Bronchial epithelial cell (primary cell): ENCODE measurements at regions not wholly inside any gene's neighbourhood (a gene's known extent, or its start where the extent isn't known, plus 50 kb on each side); places are given as distances from the start of the nearest gene placed in this dataset.
"Not testable (repeated sequence)": the region's sequence is repeated elsewhere in the genome, so short reads cannot be mapped to it uniquely, and the experiment has no call there.

Source experiments
- DNase-seq: peaks from one replicate; pipeline ENCODE4 v3.0.0-alpha.2; 2010; ENCODE audit warnings: low read depth
- FAIRE-seq: peaks from 2 replicates; lab custom pipeline; 2011; peaks lifted over from hg19 to GRCh38; lab: Jason Lieb, UNC
- H3K27me3 ChIP-seq: 2 replicates; pipeline ENCODE4 v1.5.1; 2011; ENCODE audit warnings: low read length; ENCODE audit not compliant: control insufficient read depth, insufficient read depth
- H3K36me3 ChIP-seq: 2 replicates; pipeline ENCODE4 v1.5.1; 2011; ENCODE audit warnings: low read length; ENCODE audit not compliant: control insufficient read depth, insufficient read depth
- H3K4me3 ChIP-seq: 2 replicates; pipeline ENCODE4 v1.5.1; 2011; ENCODE audit warnings: mild to moderate bottlenecking, low read depth, low read length, control low read depth
- CTCF ChIP-seq: IDR thresholded peaks from 2 replicates; pipeline ENCODE4 v1.5.1; 2011; ENCODE audit warnings: mild to moderate bottlenecking, moderate library complexity, low read length, control low read depth, inconsistent platforms; ENCODE audit not compliant: insufficient read depth, severe bottlenecking

GRCh38 chr3:104359546-104359945 is 1007.2 kb upstream of the ALCAM start:
- Histone ChIP-seq H3K36me3 (no peaks in the 10 kb centered on the region), H3K27me3 (no peaks in the 10 kb centered on the region), H3K4me3 (no peak overlapping the region)
- FAIRE-seq (no peak), DNase-seq (peak; percentile 11)
- TF ChIP-seq CTCF, result no peak

- H3K36me3 ChIP-seq, result no peaks in the 10 kb centered on the region
- TF ChIP-seq CTCF, result no peak
- H3K4me3 ChIP-seq, result no peak overlapping the region
- DNase-seq (no peak), FAIRE-seq (no peak)
- H3K27me3 ChIP-seq, result no peaks in the 10 kb centered on the region
Measured at GRCh38 chr3:104360038-104360437, 1006.7 kb upstream of the ALCAM start.

- FAIRE-seq, H3K27me3 ChIP-seq, H3K36me3 ChIP-seq, DNase-seq, H3K4me3 ChIP-seq: not testable (repeated sequence)
Measured at GRCh38 chr3:104361748-104362147, 1005.0 kb upstream of the ALCAM start.

- FAIRE-seq, result no peak
- Histone ChIP-seq H3K27me3 (no peaks in the 10 kb centered on the region), H3K36me3 (no peaks in the 10 kb centered on the region), H3K4me3 (no peak overlapping the region)
- TF ChIP-seq CTCF, result no peak
- DNase-seq, result peak; percentile 14
Measured at GRCh38 chr3:104362319-104362718, 1004.4 kb upstream of the ALCAM start.

GRCh38 chr3:104367000-104367399 is 999.7 kb upstream of the ALCAM start:
- Histone ChIP-seq H3K27me3 (no peaks in the 10 kb centered on the region), H3K4me3 (no peak overlapping the region), H3K36me3 (no peaks in the 10 kb centered on the region)
- no peak for DNase-seq
- TF ChIP-seq CTCF, result no peak
- no peak for FAIRE-seq

- no peak overlapping the region for H3K4me3 ChIP-seq
- H3K27me3 ChIP-seq, result no peaks in the 10 kb centered on the region
- FAIRE-seq, result no peak
- no peak for DNase-seq
- TF ChIP-seq CTCF, result no peak
- H3K36me3 ChIP-seq, result no peaks in the 10 kb centered on the region
Measured at GRCh38 chr3:104368760-104369159, 997.9 kb upstream of the ALCAM start.
